Uterus (tissue), 2 donors: ENCODE measurements at regions not wholly inside any gene's neighbourhood (a gene's known extent, or its start where the extent isn't known, plus 50 kb on each side); places are given as distances from the start of the nearest gene placed in this dataset.

Experiments used
- CTCF ChIP-seq, 4 experiments: fragments of 200-600 bp in 2 of 4; fragments of 450-650 bp in 2 of 4; sonication (generic) in 2 of 4; IDR thresholded peaks; one replicate each; pipeline ENCODE4 v1.5.1; 2016 to 2019; ENCODE audit warnings: antibody characterized with exemption in 4 of 4, mild to moderate bottlenecking in 2 of 4, moderate library complexity in 1 of 4
- POLR2A ChIP-seq, 2 donors: fragments of 450-650 bp; IDR thresholded peaks; one replicate each; pipeline ENCODE4 v1.6.1; 2016; ENCODE audit warnings: antibody characterized with exemption in 2 of 2, mild to moderate bottlenecking in 1 of 2, moderate library complexity in 1 of 2

- no peak for TF ChIP-seq CTCF (IDR thresholded peaks at IDR 0.05)
- TF ChIP-seq POLR2A (IDR thresholded peaks at IDR 0.05), result no peak
Measured at GRCh38 chr2:226143091-226143490, 656.5 kb downstream of the IRS1 start.
